ENCODE measurements at regions not wholly inside any gene's neighbourhood (a gene's known extent, or its start where the extent isn't known, plus 50 kb on each side); places are given as distances from the start of the nearest gene placed in this dataset.

DNA sequence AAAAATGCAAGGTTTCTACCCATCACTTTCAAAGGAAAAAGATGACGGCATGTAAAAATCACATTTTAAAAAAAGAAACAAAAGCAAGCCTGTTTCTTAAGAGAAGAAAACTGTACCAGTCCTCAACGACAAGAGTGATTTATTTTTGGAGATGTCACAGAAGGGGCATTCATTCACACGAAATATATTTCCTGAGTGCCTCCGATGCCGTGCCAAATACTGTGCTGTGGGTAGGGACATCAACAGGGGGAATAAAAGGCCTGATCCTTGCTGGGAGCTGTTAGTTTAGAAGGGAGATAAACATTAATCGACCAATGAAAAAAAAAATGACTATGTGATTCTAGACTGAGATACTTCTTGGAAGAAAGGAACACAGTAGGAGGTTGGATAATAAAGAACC, 297.5 kb upstream of the SOX5 start:
- TF ChIP-seq CTCF (IDR thresholded peaks at IDR 0.05): no peak
- ChIA-PET POLR2A (no interaction called here), CTCF (no interaction called here)
- intact Hi-C loops (cut with micrococcal nuclease): no loop called here
- no peak for ATAC-seq
- Mint-ChIP-seq H3K4me1 (ENCODE audit: low read depth) (no peaks in the 10 kb centered on the region), H3K4me3 (no peak overlapping the region), H3K27me3 (no peaks in the 10 kb centered on the region), H3K27ac (no peak overlapping the region), H3K36me3 (ENCODE audit: low read depth) (no peaks in the 10 kb centered on the region), H3K9me3 (no peaks in the 10 kb centered on the region)
- no peak for DNase-seq

- H3K9me3 Mint-ChIP-seq: no peaks in the 10 kb centered on the region
- ATAC-seq: no peak
Measured at GRCh38 chr12:24246376-24246775, 296.9 kb upstream of the SOX5 start.

GRCh38 chr12:24244801-24245200, 295.3 kb upstream of the SOX5 start:
- intact Hi-C loops (cut with micrococcal nuclease): no loop called here
- no peak for TF ChIP-seq CTCF (IDR thresholded peaks at IDR 0.05)
- H3K27ac Mint-ChIP-seq: no peak overlapping the region
- ATAC-seq: no peak
- H3K9me3 Mint-ChIP-seq: no peaks in the 10 kb centered on the region
- CTCF ChIA-PET: no interaction called here
- H3K4me3 Mint-ChIP-seq: no peak overlapping the region
- H3K4me1 Mint-ChIP-seq (ENCODE audit: low read depth): no peaks in the 10 kb centered on the region
- H3K27me3 Mint-ChIP-seq: no peaks in the 10 kb centered on the region
- no peaks in the 10 kb centered on the region for H3K36me3 Mint-ChIP-seq (ENCODE audit: low read depth)
- POLR2A ChIA-PET: interaction anchor here (0.6 to 1.0 kb wide), 2 partner anchors 15 to 1782 kb away, joined by 3 read pairs; no protein-coding TSS in a partner anchor
- DNase-seq: no peak

More at GRCh38 chr12:24246376-24246775, 296.9 kb upstream of the SOX5 start:
- DNase-seq: no peak
- Mint-ChIP-seq H3K4me1 (ENCODE audit: low read depth) (no peaks in the 10 kb centered on the region), H3K27me3 (no peaks in the 10 kb centered on the region), H3K36me3 (ENCODE audit: low read depth) (no peaks in the 10 kb centered on the region), H3K4me3 (no peak overlapping the region), H3K27ac (no peak overlapping the region)
- intact Hi-C loops (cut with micrococcal nuclease): no loop called here
- POLR2A ChIA-PET: no interaction called here
- TF ChIP-seq CTCF (IDR thresholded peaks at IDR 0.05): no peak
- CTCF ChIA-PET: interaction anchor here (0.7 kb wide), 1 partner anchor 494 kb away, joined by 3 read pairs; no protein-coding TSS in a partner anchor

DNA sequence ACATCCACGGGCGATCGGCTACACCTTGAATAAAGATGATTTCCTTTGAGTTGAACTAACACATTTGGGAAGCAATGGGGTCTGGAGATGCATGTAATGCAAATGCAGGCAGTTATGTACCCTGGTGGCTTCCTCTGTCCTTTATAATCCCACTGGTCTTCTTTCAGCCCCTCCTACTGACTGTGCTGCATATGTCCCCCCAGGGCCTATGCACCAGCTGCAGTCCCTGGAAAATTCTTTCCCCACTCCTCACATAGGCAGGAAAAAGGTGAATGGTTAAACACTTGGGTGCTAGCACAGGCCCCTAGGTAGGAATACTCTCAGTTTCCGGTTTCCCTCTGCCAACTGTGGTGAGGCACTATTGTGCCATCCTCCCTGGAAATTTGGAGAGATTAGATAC, 294.8 kb upstream of the SOX5 start:
- TF ChIP-seq CTCF (IDR thresholded peaks at IDR 0.05): no peak
- no peak for DNase-seq
- no peak for ATAC-seq
- CTCF ChIA-PET: no interaction called here
- Mint-ChIP-seq H3K27me3 (no peaks in the 10 kb centered on the region), H3K9me3 (no peaks in the 10 kb centered on the region), H3K4me1 (ENCODE audit: low read depth) (no peaks in the 10 kb centered on the region), H3K27ac (no peak overlapping the region), H3K36me3 (ENCODE audit: low read depth) (no peaks in the 10 kb centered on the region), H3K4me3 (no peak overlapping the region)
- POLR2A ChIA-PET: no interaction called here
- intact Hi-C loops (cut with micrococcal nuclease): no loop called here

GRCh38 chr12:24240707-24241106, 291.2 kb upstream of the SOX5 start:
- ChIA-PET POLR2A (no interaction called here), CTCF (no interaction called here)
- no peak for DNase-seq
- H3K36me3 Mint-ChIP-seq (ENCODE audit: low read depth): no peaks in the 10 kb centered on the region
- no peak for TF ChIP-seq CTCF (IDR thresholded peaks at IDR 0.05)
- no peaks in the 10 kb centered on the region for H3K27me3 Mint-ChIP-seq
- H3K9me3 Mint-ChIP-seq: no peaks in the 10 kb centered on the region
- H3K27ac Mint-ChIP-seq: no peak overlapping the region
- no peaks in the 10 kb centered on the region for H3K4me1 Mint-ChIP-seq (ENCODE audit: low read depth)
- H3K4me3 Mint-ChIP-seq: no peak overlapping the region
- no peak for ATAC-seq
- intact Hi-C loops (cut with micrococcal nuclease): no loop called here
